GM18520 (cell line): ENCODE measurements at regions not wholly inside any gene's neighbourhood (a gene's known extent, or its start where the extent isn't known, plus 50 kb on each side); places are given as distances from the start of the nearest gene placed in this dataset.

Experiments
- ATAC-seq: cut with Tn5 transposase; IDR thresholded peaks from one replicate; pipeline ENCODE4 v1.9.1; 2021; ENCODE audit not compliant: unreplicated experiment

DNA sequence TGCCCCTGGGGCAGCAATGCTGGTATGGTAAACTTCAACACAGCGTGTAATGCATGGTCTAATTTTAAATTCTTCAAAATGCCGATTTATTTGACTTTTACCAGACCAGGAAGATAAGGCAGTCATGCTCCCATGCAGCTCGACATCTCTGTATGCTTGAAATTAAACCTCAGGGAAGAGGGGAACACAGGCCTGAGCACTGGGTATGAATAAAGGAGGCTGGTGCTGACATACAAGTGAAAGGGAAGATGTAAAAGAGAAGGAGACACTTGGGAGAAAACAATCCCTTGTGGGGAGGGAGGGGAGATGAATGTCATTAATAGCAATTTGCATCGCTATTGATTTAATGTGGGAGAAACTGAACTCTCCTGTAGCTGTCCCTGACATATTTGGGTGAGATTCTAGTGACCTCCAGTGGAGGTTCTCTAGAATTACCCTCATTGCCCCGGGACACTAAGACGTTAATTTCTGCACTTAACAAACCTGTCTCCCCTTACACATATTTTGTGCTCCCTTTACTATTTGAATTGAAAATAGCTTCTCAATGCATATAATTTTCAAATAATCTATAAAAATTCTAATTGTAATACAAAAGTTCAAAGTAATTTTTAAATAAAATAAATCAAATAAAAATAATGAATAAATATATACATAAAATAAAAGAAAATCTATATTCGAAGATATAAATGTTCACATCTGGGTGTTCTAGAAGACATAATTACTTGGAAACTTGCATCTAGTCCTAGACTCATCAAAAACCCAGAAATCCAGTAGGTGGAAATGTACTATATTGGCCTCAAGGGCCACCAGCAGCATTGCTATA is 283.1 kb downstream of the LMX1A start:
- peak; percentile 71 for ATAC-seq

GRCh38 chr1:165070675-165071074 is 285.8 kb downstream of the LMX1A start:
- ATAC-seq, result no peak

GRCh38 chr1:165069829-165070228 is 286.7 kb downstream of the LMX1A start:
- ATAC-seq, result no peak

- ATAC-seq, result no peak
Observed at GRCh38 chr1:165068741-165069140, 287.8 kb downstream of the LMX1A start.

DNA sequence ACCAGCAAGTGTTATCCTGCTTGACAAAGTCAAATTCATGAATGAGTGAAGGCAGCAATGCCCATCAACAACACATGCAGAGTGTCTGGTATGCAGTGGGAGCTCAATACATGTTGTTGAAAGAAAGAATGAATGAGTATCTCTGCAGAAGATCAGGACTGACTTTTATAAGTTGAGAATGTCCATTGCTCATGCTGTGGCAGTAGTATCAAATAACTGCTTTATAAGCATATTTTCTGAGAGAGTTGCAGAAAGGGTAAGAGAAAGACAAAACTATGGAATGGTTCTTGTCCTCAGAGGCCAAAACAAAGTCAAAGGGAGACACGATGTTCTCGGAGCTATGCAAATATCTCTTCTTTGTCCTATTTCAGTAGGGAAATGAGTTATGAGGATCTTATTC is 288.7 kb downstream of the LMX1A start:
- ATAC-seq, result no peak

GRCh38 chr1:165063181-165063965 is 293.1 kb downstream of the LMX1A start:
- no peak for ATAC-seq

DNA sequence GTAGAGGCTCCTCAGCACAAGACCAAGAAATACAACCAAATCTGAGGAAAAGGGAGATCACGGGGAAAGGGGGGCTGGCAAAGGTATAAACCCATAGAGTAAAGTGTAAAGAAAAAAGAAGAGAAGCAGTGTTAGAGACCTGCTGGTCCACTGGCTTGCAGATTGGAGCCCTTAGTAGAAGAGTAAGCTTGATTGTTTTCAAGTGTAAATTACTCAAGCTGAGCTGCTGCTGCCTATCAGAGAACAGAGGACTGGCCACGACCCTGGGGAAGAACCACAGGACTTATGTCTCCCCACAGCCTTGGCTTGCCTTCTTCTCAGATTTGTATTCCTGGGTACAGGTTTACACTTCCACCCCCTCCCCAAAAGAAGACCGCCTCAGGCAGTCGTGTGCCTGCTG is 294.2 kb downstream of the LMX1A start:
- no peak for ATAC-seq

- ATAC-seq, result no peak
Observed at GRCh38 chr1:165060285-165060793, 296.2 kb downstream of the LMX1A start.

DNA sequence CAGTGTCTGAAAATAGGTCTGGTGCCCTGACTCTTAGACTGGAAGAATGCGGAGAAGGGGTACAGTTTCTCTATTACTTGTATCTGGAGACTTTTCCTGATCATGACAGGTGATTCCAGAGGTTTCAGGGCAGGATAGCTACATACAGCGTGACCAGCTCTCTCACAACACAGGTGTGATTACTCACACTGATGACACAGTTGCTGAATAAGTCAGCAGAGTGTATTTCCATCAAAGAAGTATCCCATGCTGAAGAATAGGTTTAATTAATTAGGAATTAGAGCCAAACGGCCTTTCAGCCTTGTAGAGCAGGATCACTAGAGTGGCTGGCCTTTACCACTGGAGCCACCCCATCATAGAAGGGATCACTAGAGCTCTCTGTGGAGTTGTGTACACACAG is 298.6 kb downstream of the LMX1A start:
- no peak for ATAC-seq

- no peak for ATAC-seq
Observed at GRCh38 chr1:165056914-165057313, 299.6 kb downstream of the LMX1A start.

- ATAC-seq, result no peak
Observed at GRCh38 chr1:165055581-165055980, 300.9 kb downstream of the LMX1A start.

- no peak for ATAC-seq
Observed at GRCh38 chr1:165054627-165055026, 301.9 kb downstream of the LMX1A start.

- no peak for ATAC-seq
Observed at GRCh38 chr1:165053351-165053750, 303.2 kb downstream of the LMX1A start.

GRCh38 chr1:165052936-165053335 is 303.6 kb downstream of the LMX1A start:
- ATAC-seq, result no peak

DNA sequence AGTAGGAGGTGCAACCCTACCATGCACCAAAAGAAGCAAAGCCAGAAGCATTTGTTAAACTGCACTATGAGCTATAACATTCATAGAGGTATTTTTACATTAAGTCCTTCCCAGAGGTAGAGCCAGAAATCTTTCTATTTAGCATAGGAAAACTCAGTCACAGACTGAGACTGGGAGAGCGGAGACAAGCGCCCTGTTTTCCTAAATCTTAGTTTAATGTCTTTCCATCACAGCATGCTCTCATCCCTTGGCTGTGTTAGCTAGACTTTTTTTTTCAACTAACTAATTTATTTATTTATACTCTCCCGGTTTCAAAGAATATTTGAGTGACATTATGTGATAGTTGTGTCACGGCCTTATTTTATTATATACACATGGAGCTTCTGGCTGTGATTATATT is 304.1 kb downstream of the LMX1A start:
- no peak for ATAC-seq

GRCh38 chr1:165050246-165050645 is 306.3 kb downstream of the LMX1A start:
- no peak for ATAC-seq

DNA sequence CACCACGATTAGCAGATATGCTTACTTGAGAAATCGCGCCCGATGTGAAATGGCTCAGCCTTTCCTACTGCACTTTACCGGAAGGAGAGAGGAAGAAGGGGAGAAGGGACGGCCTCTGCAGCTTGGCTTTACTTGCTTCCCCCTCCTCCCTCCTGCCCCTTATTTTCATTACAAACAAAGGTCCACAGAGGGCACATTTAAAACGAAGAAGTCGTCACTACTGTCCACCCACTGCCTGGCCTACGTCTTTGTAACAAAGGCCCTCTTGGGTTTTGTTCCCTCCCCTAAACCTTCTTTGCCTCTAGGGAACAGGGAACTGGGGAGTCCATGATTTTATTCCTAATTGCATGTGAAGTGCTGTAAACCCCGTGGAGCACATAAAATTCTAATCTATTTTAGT is 308.5 kb downstream of the LMX1A start:
- ATAC-seq, result no peak

DNA sequence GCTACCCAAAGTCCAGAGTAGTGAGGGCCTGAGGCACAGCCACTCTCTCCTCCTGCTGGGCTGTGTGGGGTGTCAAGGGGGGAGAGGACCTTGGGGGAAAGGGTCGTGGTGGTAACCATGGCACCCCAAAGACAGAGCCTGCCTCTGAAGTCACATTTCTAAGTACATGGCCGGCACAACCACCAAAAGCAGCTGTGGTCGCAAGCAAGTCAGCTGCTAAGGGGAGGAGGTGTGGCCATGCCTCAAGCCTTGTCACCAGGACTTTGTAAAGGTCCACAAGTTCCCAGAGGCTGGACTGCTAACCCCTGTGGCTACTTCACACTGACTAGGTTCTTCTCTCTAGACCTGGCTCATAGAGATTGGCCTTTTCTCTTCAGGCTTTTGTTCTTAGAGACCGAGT is 310.6 kb downstream of the LMX1A start:
- no peak for ATAC-seq

GRCh38 chr1:165040641-165041040 is 315.9 kb downstream of the LMX1A start:
- no peak for ATAC-seq

DNA sequence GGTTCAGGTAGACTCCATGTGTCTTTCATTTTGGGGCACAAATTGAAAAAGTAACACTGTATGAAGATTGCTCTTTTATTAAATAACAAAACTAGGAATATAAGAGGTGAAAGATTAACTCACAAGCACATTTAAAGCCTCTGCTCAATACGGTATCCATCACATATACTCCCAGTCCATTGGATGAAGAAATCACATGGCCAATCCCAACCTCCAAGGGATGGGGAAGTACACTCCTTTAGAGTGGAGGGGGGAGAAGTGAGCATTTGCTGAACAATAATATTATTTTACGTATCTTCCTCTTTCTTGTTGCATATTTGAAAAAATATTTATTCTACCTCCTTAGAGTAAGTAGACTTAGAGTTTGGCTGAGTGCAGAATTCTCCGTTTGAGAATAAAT is 316.5 kb downstream of the LMX1A start:
- no peak for ATAC-seq

DNA sequence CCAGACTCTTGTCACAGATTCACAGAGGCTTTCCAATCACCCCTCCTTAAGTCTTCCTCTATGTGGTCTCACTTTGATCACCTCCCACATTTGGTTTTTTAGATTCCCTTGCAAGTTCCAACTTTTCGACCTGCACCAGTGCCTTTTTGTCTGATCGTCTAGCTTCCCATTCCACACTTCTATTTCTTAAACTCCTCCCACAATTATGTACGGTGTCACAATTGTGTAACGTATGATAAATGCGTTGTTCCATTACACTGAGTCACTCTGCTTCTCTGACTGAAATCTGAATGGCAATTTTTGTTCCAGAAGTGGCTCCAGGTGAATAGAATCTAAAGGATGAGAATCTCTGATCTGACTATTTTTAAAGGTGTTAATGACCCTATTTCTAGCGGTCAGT is 320.1 kb downstream of the LMX1A start:
- ATAC-seq, result no peak

- ATAC-seq, result no peak
Observed at GRCh38 chr1:165034136-165034809, 322.2 kb downstream of the LMX1A start.
